Endodermal cell (in vitro differentiated cells): ENCODE measurements at regions not wholly inside any gene's neighbourhood (a gene's known extent, or its start where the extent isn't known, plus 50 kb on each side); places are given as distances from the start of the nearest gene placed in this dataset.

Experiments used
- DNase-seq: peaks from one replicate; pipeline ENCODE4 v3.0.0-alpha.2; 2017
- H3K27ac ChIP-seq: 2 replicates; pipeline ENCODE4 v1.5.1; 2013; ENCODE audit warnings: mild to moderate bottlenecking, low read depth, low read length, moderate library complexity
- H3K27me3 ChIP-seq: 2 replicates; pipeline ENCODE4 v1.6.1; 2013; ENCODE audit warnings: mild to moderate bottlenecking, low read length, moderate library complexity; ENCODE audit not compliant: insufficient read depth, control insufficient read depth, poor library complexity, severe bottlenecking
- H3K36me3 ChIP-seq: 2 replicates; pipeline ENCODE4 v1.7.0; 2013; ENCODE audit warnings: mild to moderate bottlenecking, low read length, moderate library complexity; ENCODE audit not compliant: control insufficient read depth, insufficient read depth
- H3K4me1 ChIP-seq: one replicate; pipeline ENCODE4 v1.7.0; 2013; ENCODE audit warnings: low read length; ENCODE audit not compliant: control insufficient read depth, insufficient read depth
- H3K4me3 ChIP-seq: 2 replicates; pipeline ENCODE4 v1.5.1; 2013; ENCODE audit warnings: mild to moderate bottlenecking, low read length, moderate library complexity
- H3K9ac ChIP-seq: 2 replicates; pipeline ENCODE4 v1.6.1; 2013; ENCODE audit warnings: mild to moderate bottlenecking, low read length, moderate library complexity; ENCODE audit not compliant: poor library complexity, severe bottlenecking; ENCODE audit errors: extremely low read depth
- H3K9me3 ChIP-seq: 2 replicates; pipeline ENCODE4 v1.6.1; 2013; ENCODE audit warnings: mild to moderate bottlenecking, low read length, moderate library complexity; ENCODE audit not compliant: control insufficient read depth
- H3K27ac Mint-ChIP-seq: 2 replicates; pipeline ENCODE4 v1.8.0; 2020; ENCODE audit warnings: mixed read lengths
- H3K27me3 Mint-ChIP-seq: 2 replicates; pipeline ENCODE4 v1.8.0; 2021; ENCODE audit warnings: mild to moderate bottlenecking, mixed read lengths; ENCODE audit not compliant: insufficient read depth
- H3K36me3 Mint-ChIP-seq: 2 replicates; pipeline ENCODE4 v1.8.0; 2020; ENCODE audit warnings: low read depth, mixed read lengths
- H3K4me1 Mint-ChIP-seq: 2 replicates; pipeline ENCODE4 v1.8.0; 2020; ENCODE audit warnings: mixed read lengths
- H3K4me3 Mint-ChIP-seq: 2 replicates; pipeline ENCODE4 v1.8.0; 2020; ENCODE audit warnings: mild to moderate bottlenecking, moderate library complexity, mixed read lengths
- H3K9me3 Mint-ChIP-seq: 2 replicates; pipeline ENCODE4 v1.8.0; 2020; ENCODE audit warnings: mild to moderate bottlenecking, mixed read lengths
- WGBS, 2 experiments: methylation state at CpG; one replicate each; pipeline versions ENCODE4 v1.1.5 to v1.1.7; 2013; ENCODE audit warnings: missing lambda C conversion rate in 2 of 2, mixed read lengths in 1 of 2; ENCODE audit not compliant: insufficient coverage in 1 of 2, insufficient read length in 1 of 2; 5-methylcytosine and 5-hydroxymethylcytosine counted together
- TF ChIP-seq, protein P1 (sequence below): fragments of 200-600 bp; sonication (generic); conservative IDR thresholded peaks from 2 replicates; pipeline ENCODE4 v1.5.0; 2021; ENCODE audit warnings: antibody characterized with exemption, mild to moderate bottlenecking

DNA sequence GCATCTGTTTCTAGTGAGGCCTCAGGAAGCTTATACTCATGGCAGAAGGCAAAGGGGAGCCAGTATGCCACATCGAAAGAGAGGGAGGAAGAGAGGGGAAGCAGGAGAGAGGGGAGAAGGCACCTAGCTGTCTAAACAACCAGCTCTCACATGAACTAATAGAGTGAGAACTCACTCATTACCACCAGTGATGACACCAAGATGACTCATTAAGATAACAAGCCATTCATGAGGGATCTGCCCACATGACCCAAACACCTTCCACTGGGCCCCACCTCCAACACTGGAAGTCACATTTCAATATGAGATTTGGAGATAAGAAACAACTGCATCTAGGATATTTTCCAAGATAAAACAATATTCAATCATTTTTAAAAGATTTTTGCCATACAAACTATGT lies 753.9 kb upstream of the ZEB2 start:
- peaks cover 2% of the 10 kb centered on the region for H3K36me3 Mint-ChIP-seq
- no peak overlapping the region for H3K4me3 Mint-ChIP-seq
- H3K27me3 ChIP-seq = no peaks in the 10 kb centered on the region
- DNase-seq = no peak
- no peaks in the 10 kb centered on the region for H3K27me3 Mint-ChIP-seq
- H3K27ac Mint-ChIP-seq = no peak overlapping the region
- 94 to 100% methylated on average over 1 of the region's 1 CpG for WGBS, 2 experiments
- H3K4me1 ChIP-seq = no peaks in the 10 kb centered on the region
- H3K4me3 ChIP-seq = no peak overlapping the region
- no peaks in the 10 kb centered on the region for H3K36me3 ChIP-seq
- no peaks in the 10 kb centered on the region for H3K4me1 Mint-ChIP-seq
- no peak overlapping the region for H3K9ac ChIP-seq
- H3K27ac ChIP-seq = no peak overlapping the region
- TF ChIP-seq, protein P1, sequence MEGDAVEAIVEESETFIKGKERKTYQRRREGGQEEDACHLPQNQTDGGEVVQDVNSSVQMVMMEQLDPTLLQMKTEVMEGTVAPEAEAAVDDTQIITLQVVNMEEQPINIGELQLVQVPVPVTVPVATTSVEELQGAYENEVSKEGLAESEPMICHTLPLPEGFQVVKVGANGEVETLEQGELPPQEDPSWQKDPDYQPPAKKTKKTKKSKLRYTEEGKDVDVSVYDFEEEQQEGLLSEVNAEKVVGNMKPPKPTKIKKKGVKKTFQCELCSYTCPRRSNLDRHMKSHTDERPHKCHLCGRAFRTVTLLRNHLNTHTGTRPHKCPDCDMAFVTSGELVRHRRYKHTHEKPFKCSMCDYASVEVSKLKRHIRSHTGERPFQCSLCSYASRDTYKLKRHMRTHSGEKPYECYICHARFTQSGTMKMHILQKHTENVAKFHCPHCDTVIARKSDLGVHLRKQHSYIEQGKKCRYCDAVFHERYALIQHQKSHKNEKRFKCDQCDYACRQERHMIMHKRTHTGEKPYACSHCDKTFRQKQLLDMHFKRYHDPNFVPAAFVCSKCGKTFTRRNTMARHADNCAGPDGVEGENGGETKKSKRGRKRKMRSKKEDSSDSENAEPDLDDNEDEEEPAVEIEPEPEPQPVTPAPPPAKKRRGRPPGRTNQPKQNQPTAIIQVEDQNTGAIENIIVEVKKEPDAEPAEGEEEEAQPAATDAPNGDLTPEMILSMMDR = no peak
- H3K9me3 ChIP-seq = no peaks in the 10 kb centered on the region
- peaks cover 3% of the 10 kb centered on the region for H3K9me3 Mint-ChIP-seq

DNA sequence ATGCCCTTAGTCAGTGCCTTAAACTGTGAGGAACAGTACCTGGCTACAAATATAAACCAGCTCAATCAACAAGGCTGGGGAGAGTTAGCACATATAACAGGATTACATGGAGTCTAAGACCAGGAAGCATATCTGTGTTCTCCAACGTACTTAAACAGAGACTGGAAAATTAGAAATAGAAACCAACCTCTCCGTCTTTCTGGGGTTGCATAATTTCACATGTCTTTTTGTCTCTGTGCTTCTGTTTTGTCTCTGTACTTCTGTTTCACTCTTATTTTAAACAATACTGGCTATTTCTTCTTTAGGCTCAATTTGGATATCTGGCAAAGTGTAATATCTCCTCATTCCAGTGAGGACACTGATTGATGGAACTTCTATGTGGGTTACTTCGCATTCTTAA lies 749.0 kb upstream of the ZEB2 start:
- no peak overlapping the region for H3K4me3 ChIP-seq
- no peaks in the 10 kb centered on the region for H3K9me3 ChIP-seq
- no peaks in the 10 kb centered on the region for H3K27me3 ChIP-seq
- H3K27ac Mint-ChIP-seq = no peak overlapping the region
- no peak overlapping the region for H3K27ac ChIP-seq
- no peak overlapping the region for H3K9ac ChIP-seq
- no peaks in the 10 kb centered on the region for H3K27me3 Mint-ChIP-seq
- peaks cover 2% of the 10 kb centered on the region for H3K36me3 Mint-ChIP-seq
- H3K4me1 ChIP-seq = no peaks in the 10 kb centered on the region
- DNase-seq = no peak
- H3K9me3 Mint-ChIP-seq = peaks cover 3% of the 10 kb centered on the region
- no peak overlapping the region for H3K4me3 Mint-ChIP-seq
- 89 to 94% methylated on average over 2 to 3 of the region's 3 CpGs for WGBS, 2 experiments
- no peaks in the 10 kb centered on the region for H3K4me1 Mint-ChIP-seq
- TF ChIP-seq, protein P1 = no peak
- no peaks in the 10 kb centered on the region for H3K36me3 ChIP-seq

DNA sequence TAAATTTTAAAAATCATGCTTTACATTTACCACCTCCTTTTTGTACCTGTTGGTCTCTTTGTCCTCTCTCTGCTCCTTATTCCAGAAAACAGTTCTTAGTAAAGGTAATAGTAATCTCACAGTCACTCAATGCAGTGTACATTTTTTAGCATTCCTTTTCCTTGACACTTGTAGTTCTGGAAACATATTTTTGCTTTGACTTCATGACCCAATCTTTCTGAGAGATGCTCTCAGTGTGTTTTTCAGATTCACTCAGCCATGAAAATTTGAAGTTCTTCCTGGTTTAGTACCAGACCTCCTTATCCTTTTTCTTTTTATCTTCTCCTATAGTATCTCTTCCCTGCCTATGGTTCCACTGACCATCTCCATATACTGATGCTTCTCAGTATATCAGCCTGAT lies 747.5 kb upstream of the ZEB2 start:
- Histone ChIP-seq H3K36me3 (no peaks in the 10 kb centered on the region), H3K9me3 (no peaks in the 10 kb centered on the region), H3K27me3 (no peaks in the 10 kb centered on the region), H3K4me3 (no peak overlapping the region), H3K27ac (no peak overlapping the region), H3K4me1 (no peaks in the 10 kb centered on the region), H3K9ac (no peak overlapping the region)
- no peak for DNase-seq
- Mint-ChIP-seq H3K4me3 (no peak overlapping the region), H3K36me3 (no peaks in the 10 kb centered on the region), H3K27me3 (no peaks in the 10 kb centered on the region), H3K9me3 (no peaks in the 10 kb centered on the region), H3K4me1 (no peaks in the 10 kb centered on the region), H3K27ac (no peak overlapping the region)
- TF ChIP-seq, protein P1 = no peak
